ENCODE measurements at regions not wholly inside any gene's neighbourhood (a gene's known extent, or its start where the extent isn't known, plus 50 kb on each side); places are given as distances from the start of the nearest gene placed in this dataset.
"Not testable (repeated sequence)": the region's sequence is repeated elsewhere in the genome, so short reads cannot be mapped to it uniquely, and the experiment has no call there.

DNA sequence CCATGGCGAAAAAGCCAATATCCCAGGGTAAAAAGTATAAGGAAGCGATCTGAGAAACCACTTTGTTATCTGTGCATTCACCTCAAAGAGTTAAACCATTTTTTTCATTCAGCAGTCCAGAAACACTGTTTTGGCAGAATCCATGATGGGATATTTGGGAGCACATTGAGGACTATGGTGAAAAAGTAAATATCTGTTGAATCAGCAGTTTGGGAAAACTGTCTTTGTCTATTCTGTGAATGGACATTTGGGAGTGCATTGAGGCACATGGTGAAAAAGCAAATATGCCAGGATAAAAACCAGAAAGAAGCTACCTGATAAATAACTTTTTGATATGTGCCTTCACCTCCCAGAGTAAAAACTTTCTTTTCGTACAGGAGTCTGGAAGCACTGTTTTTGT lies 187.4 kb downstream of the OR4A47 start:
- H3K27ac ChIP-seq (ENCODE audit: low read depth in 1 of 2, low read length in 2 of 2), result no peak overlapping the region
- Mint-ChIP-seq H3K4me1 (no peaks in the 10 kb centered on the region), H3K27me3 (ENCODE audit: low read depth in 3 of 3) (no peaks in the 10 kb centered on the region), H3K36me3 (no peaks in the 10 kb centered on the region), H3K27ac (no peak overlapping the region), H3K9me3 (peaks cover 0 to 38% (median 24%) of the 10 kb centered on the region in 7 donors), H3K4me3 (no peak overlapping the region)
- H3K9me3 ChIP-seq (replicated peaks in 1 of 2; ENCODE audit: control insufficient read depth in 1 of 2, insufficient read depth in 1 of 2, low read length in 2 of 2), result peaks cover 0 to 72% of the 10 kb centered on the region in 2 donors
- no peak overlapping the region for H2AFZ ChIP-seq (ENCODE audit: insufficient read depth, low read depth, low read length, poor library complexity, severe bottlenecking)
- TF ChIP-seq, protein P1, sequence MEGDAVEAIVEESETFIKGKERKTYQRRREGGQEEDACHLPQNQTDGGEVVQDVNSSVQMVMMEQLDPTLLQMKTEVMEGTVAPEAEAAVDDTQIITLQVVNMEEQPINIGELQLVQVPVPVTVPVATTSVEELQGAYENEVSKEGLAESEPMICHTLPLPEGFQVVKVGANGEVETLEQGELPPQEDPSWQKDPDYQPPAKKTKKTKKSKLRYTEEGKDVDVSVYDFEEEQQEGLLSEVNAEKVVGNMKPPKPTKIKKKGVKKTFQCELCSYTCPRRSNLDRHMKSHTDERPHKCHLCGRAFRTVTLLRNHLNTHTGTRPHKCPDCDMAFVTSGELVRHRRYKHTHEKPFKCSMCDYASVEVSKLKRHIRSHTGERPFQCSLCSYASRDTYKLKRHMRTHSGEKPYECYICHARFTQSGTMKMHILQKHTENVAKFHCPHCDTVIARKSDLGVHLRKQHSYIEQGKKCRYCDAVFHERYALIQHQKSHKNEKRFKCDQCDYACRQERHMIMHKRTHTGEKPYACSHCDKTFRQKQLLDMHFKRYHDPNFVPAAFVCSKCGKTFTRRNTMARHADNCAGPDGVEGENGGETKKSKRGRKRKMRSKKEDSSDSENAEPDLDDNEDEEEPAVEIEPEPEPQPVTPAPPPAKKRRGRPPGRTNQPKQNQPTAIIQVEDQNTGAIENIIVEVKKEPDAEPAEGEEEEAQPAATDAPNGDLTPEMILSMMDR (IDR thresholded peaks at IDR 0.05), result no peak
- WGBS (ENCODE audit: insufficient coverage), result no CpG with 5 or more reads among the region's 3 CpGs
- H3K79me2 ChIP-seq (ENCODE audit: insufficient read depth, low read length), result no peaks in the 10 kb centered on the region
- DNase-seq, result no peak
- H3K27me3 ChIP-seq (ENCODE audit: control insufficient read depth in 2 of 2, insufficient read depth in 2 of 2, low read length in 2 of 2), result no peaks in the 10 kb centered on the region
- intact Hi-C loops (cut with micrococcal nuclease), result no loop called here
- H4K20me1 ChIP-seq (ENCODE audit: insufficient read depth, low read length), result no peaks in the 10 kb centered on the region
- no peak overlapping the region for H3K4me2 ChIP-seq (replicated peaks; ENCODE audit: extremely low read depth, low read length, poor library complexity, severe bottlenecking)
- H3K4me3 ChIP-seq (replicated peaks in 1 of 3; ENCODE audit: low read depth in 2 of 3, low read length in 3 of 3), result no peak overlapping the region
- H3K9ac ChIP-seq (ENCODE audit: insufficient read depth, low read length, poor library complexity, severe bottlenecking), result no peak overlapping the region
- no peaks in the 10 kb centered on the region for H3K36me3 ChIP-seq (replicated peaks in 1 of 2; ENCODE audit: control insufficient read depth in 1 of 2, insufficient read depth in 2 of 2, low read length in 2 of 2)
- H3K4me1 ChIP-seq (ENCODE audit: control insufficient read depth in 1 of 2, insufficient read depth in 2 of 2, low read length in 2 of 2), result no peaks in the 10 kb centered on the region

DNA sequence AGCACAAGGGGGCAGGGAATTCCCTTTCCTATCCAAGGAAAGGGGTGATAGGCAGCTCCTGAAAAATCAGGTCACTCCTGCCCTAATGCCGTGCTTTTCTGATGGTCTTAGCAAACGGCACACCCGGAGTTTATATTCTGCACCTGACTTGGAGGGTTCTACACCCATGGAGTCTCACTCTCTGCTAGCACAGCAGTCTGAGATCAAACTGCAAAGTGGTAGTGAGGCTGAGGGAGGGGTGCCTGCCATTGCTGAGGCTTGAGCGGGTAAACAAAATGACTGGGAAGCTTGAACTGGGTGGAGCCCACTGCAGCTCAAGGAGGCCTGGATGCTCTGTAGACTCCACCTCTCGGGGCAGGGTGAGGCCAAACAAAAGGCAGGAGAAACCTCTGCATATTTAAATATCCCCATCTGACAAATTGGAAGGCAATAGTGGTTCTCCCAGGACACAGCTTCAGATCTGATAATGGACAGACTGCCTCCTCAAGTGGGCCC lies 194.7 kb downstream of the OR4A47 start:
- Mint-ChIP-seq H3K4me3 (no peak overlapping the region), H3K27ac (no peak overlapping the region), H3K9me3 (peaks cover 25 to 51% (median 40%) of the 10 kb centered on the region in 7 donors), H3K27me3 (ENCODE audit: low read depth in 3 of 3) (no peaks in the 10 kb centered on the region), H3K4me1 (no peaks in the 10 kb centered on the region), H3K36me3 (no peaks in the 10 kb centered on the region)
- no peaks in the 10 kb centered on the region for H3K79me2 ChIP-seq (ENCODE audit: insufficient read depth, low read length)
- no peaks in the 10 kb centered on the region for H4K20me1 ChIP-seq (ENCODE audit: insufficient read depth, low read length)
- peaks cover 11 to 40% of the 10 kb centered on the region in 2 donors for H3K9me3 ChIP-seq (replicated peaks in 1 of 2; ENCODE audit: control insufficient read depth in 1 of 2, insufficient read depth in 1 of 2, low read length in 2 of 2)
- H3K4me2 ChIP-seq (replicated peaks; ENCODE audit: extremely low read depth, low read length, poor library complexity, severe bottlenecking), result no peak overlapping the region
- H2AFZ ChIP-seq (ENCODE audit: insufficient read depth, low read depth, low read length, poor library complexity, severe bottlenecking), result no peak overlapping the region
- H3K27me3 ChIP-seq (ENCODE audit: control insufficient read depth in 2 of 2, insufficient read depth in 2 of 2, low read length in 2 of 2), result no peaks in the 10 kb centered on the region
- WGBS (ENCODE audit: insufficient coverage), result 52% methylated on average over 5 of the region's 5 CpGs
- peak in 1 of 3 donors; percentile 1 for DNase-seq
- H3K4me1 ChIP-seq (ENCODE audit: control insufficient read depth in 1 of 2, insufficient read depth in 2 of 2, low read length in 2 of 2), result no peaks in the 10 kb centered on the region
- H3K9ac ChIP-seq (ENCODE audit: insufficient read depth, low read length, poor library complexity, severe bottlenecking), result no peak overlapping the region
- no peak overlapping the region for H3K4me3 ChIP-seq (replicated peaks in 1 of 3; ENCODE audit: low read depth in 2 of 3, low read length in 3 of 3)
- H3K36me3 ChIP-seq (replicated peaks in 1 of 2; ENCODE audit: control insufficient read depth in 1 of 2, insufficient read depth in 2 of 2, low read length in 2 of 2), result no peaks in the 10 kb centered on the region
- TF ChIP-seq, protein P1 (IDR thresholded peaks at IDR 0.05), result no peak
- intact Hi-C loops (cut with micrococcal nuclease), result no loop called here
- no peak overlapping the region for H3K27ac ChIP-seq (ENCODE audit: low read depth in 1 of 2, low read length in 2 of 2)

DNA sequence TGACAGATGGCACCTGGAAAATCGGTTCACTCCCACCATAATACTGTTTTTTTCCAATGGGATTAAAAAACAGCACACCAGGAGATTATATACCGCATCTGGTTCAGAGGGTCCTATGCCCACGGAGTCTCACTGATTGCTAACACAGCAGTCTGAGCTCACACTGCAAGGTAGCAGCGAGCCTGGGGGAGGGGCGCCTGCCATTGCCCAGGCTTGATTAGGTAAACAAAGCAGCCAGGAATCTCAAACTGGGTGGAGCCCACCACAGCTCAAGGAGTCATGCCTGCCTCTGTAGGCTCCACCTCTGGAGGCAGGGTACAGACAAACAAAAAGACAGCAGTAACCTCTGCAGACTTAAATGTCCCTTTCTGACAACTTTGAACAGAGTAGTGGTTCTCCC lies 240.9 kb downstream of the OR4A47 start:
- H3K4me3 Mint-ChIP-seq; H2AFZ ChIP-seq (ENCODE audit: insufficient read depth, low read depth, low read length, poor library complexity, severe bottlenecking); H3K79me2 ChIP-seq (ENCODE audit: insufficient read depth, low read length); H4K20me1 ChIP-seq (ENCODE audit: insufficient read depth, low read length); H3K27me3 Mint-ChIP-seq (ENCODE audit: low read depth in 3 of 3); H3K36me3 ChIP-seq (replicated peaks in 1 of 2; ENCODE audit: control insufficient read depth in 1 of 2, insufficient read depth in 2 of 2, low read length in 2 of 2); DNase-seq; H3K36me3 Mint-ChIP-seq; intact Hi-C loops (cut with micrococcal nuclease); H3K9ac ChIP-seq (ENCODE audit: insufficient read depth, low read length, poor library complexity, severe bottlenecking); H3K4me2 ChIP-seq (replicated peaks; ENCODE audit: extremely low read depth, low read length, poor library complexity, severe bottlenecking); H3K27ac Mint-ChIP-seq; H3K4me3 ChIP-seq (replicated peaks in 1 of 3; ENCODE audit: low read depth in 2 of 3, low read length in 3 of 3); H3K27ac ChIP-seq (ENCODE audit: low read depth in 1 of 2, low read length in 2 of 2); H3K4me1 ChIP-seq (ENCODE audit: control insufficient read depth in 1 of 2, insufficient read depth in 2 of 2, low read length in 2 of 2); H3K4me1 Mint-ChIP-seq; H3K27me3 ChIP-seq (ENCODE audit: control insufficient read depth in 2 of 2, insufficient read depth in 2 of 2, low read length in 2 of 2): not testable (repeated sequence)
- peaks cover 22 to 69% of the 10 kb centered on the region in 2 donors for H3K9me3 ChIP-seq (replicated peaks in 1 of 2; ENCODE audit: control insufficient read depth in 1 of 2, insufficient read depth in 1 of 2, low read length in 2 of 2)
- H3K9me3 Mint-ChIP-seq, result peaks cover 17 to 48% (median 33%) of the 10 kb centered on the region in 7 donors
- WGBS (ENCODE audit: insufficient coverage), result 73% methylated on average over 4 of the region's 5 CpGs

Measured in CD14-positive monocyte (primary cell).